Stimulated activated CD4-positive, alpha-beta T cell treated with anti-CD3 and anti-CD28 coated beads, Interleukin-4, amount 100 ng/mL, for 4 hours (primary cell): ENCODE measurements at regions not wholly inside any gene's neighbourhood (a gene's known extent, or its start where the extent isn't known, plus 50 kb on each side); places are given as distances from the start of the nearest gene placed in this dataset.
A peak's percentile ranks its signal among the peaks of the same experiment; 100 is the strongest.
"Not testable (repeated sequence)": the region's sequence is repeated elsewhere in the genome, so short reads cannot be mapped to it uniquely, and the experiment has no call there.

Experiments used
- DNase-seq, 2 experiments: peaks; one replicate each; pipeline ENCODE4 v3.0.0-alpha.2; 2020

GRCh38 chr7:148472406-148472805 lies 118.2 kb upstream of the C7orf33 start:
- no peak for DNase-seq

GRCh38 chr7:148473703-148474480 lies 116.7 kb upstream of the C7orf33 start:
- no peak for DNase-seq

- DNase-seq, result no peak
Observed at GRCh38 chr7:148474481-148475025, 116.0 kb upstream of the C7orf33 start.

GRCh38 chr7:148478551-148478950 lies 112.0 kb upstream of the C7orf33 start:
- DNase-seq, result no peak

- DNase-seq, result no peak
Observed at GRCh38 chr7:148480479-148481146, 110.0 kb upstream of the C7orf33 start.

- no peak for DNase-seq
Observed at GRCh38 chr7:148481147-148481526, 109.4 kb upstream of the C7orf33 start.

- DNase-seq, result no peak
Observed at GRCh38 chr7:148481971-148482626, 108.5 kb upstream of the C7orf33 start.

GRCh38 chr7:148483515-148484308 lies 106.9 kb upstream of the C7orf33 start:
- DNase-seq, result no peak

- DNase-seq, result no peak
Observed at GRCh38 chr7:148484486-148484885, 106.1 kb upstream of the C7orf33 start.

GRCh38 chr7:148485618-148486017 lies 104.9 kb upstream of the C7orf33 start:
- no peak for DNase-seq

- no peak for DNase-seq
Observed at GRCh38 chr7:148486937-148487336, 103.6 kb upstream of the C7orf33 start.

- DNase-seq, result no peak
Observed at GRCh38 chr7:148487912-148488311, 102.7 kb upstream of the C7orf33 start.

GRCh38 chr7:148489678-148490077 lies 100.9 kb upstream of the C7orf33 start:
- DNase-seq, result no peak

GRCh38 chr7:148492157-148492860 lies 98.3 kb upstream of the C7orf33 start:
- DNase-seq, result no peak

GRCh38 chr7:148495605-148496004 lies 95.0 kb upstream of the C7orf33 start:
- no peak for DNase-seq

- no peak for DNase-seq
Observed at GRCh38 chr7:148500978-148501377, 89.6 kb upstream of the C7orf33 start.

GRCh38 chr7:148503900-148504487 lies 86.6 kb upstream of the C7orf33 start:
- no peak for DNase-seq

GRCh38 chr7:148505645-148506375 lies 84.8 kb upstream of the C7orf33 start:
- no peak for DNase-seq

- not testable (repeated sequence) for DNase-seq
Observed at GRCh38 chr7:148507064-148507573, 83.4 kb upstream of the C7orf33 start.

GRCh38 chr7:148507787-148508186 lies 82.8 kb upstream of the C7orf33 start:
- peak in 1 of 2 experiments; percentile 6 for DNase-seq

- DNase-seq, result no peak
Observed at GRCh38 chr7:148514236-148514635, 76.3 kb upstream of the C7orf33 start.
